GM19238 (cell line): ENCODE measurements at regions not wholly inside any gene's neighbourhood (a gene's known extent, or its start where the extent isn't known, plus 50 kb on each side); places are given as distances from the start of the nearest gene placed in this dataset.

Experiments used
- DNase-seq: peaks from one replicate; pipeline ENCODE4 v3.0.0; 2011; ENCODE audit warnings: low spot score; ENCODE audit not compliant: insufficient read length

GRCh38 chr12:93292731-93293566 is 84.8 kb upstream of the NUDT4 start:
- DNase-seq, result no peak

- DNase-seq, result peak; percentile 41
These were observed 80.7 kb upstream of the NUDT4 start for GRCh38 chr12:93297032-93297431.

- DNase-seq, result no peak
These were observed 80.2 kb upstream of the NUDT4 start for GRCh38 chr12:93297536-93297935.

- DNase-seq, result no peak
These were observed 78.4 kb upstream of the NUDT4 start for GRCh38 chr12:93299262-93299846.

GRCh38 chr12:93300611-93301021 is 77.1 kb upstream of the NUDT4 start:
- no peak for DNase-seq

- no peak for DNase-seq
These were observed 75.1 kb upstream of the NUDT4 start for GRCh38 chr12:93302331-93303229.

- DNase-seq, result no peak
These were observed 71.1 kb upstream of the NUDT4 start for GRCh38 chr12:93306636-93307035.

GRCh38 chr12:93308281-93308680 is 69.4 kb upstream of the NUDT4 start:
- no peak for DNase-seq

GRCh38 chr12:93311827-93312226 is 65.9 kb upstream of the NUDT4 start:
- no peak for DNase-seq

- no peak for DNase-seq
These were observed 63.6 kb upstream of the NUDT4 start for GRCh38 chr12:93314177-93314497.

- no peak for DNase-seq
These were observed 62.3 kb upstream of the NUDT4 start for GRCh38 chr12:93315385-93315906.

- no peak for DNase-seq
These were observed 61.7 kb upstream of the NUDT4 start for GRCh38 chr12:93315907-93316622.

GRCh38 chr12:93316623-93316971 is 61.1 kb upstream of the NUDT4 start:
- no peak for DNase-seq

GRCh38 chr12:93317227-93317626 is 60.5 kb upstream of the NUDT4 start:
- no peak for DNase-seq

- DNase-seq, result no peak
These were observed 58.8 kb upstream of the NUDT4 start for GRCh38 chr12:93318720-93319522.

GRCh38 chr12:93319523-93320050 is 58.1 kb upstream of the NUDT4 start:
- no peak for DNase-seq

- DNase-seq, result no peak
These were observed 54.9 kb upstream of the NUDT4 start for GRCh38 chr12:93322784-93323183.

GRCh38 chr12:93323625-93324329 is 53.9 kb upstream of the NUDT4 start:
- DNase-seq, result no peak

- no peak for DNase-seq
These were observed 51.9 kb upstream of the NUDT4 start for GRCh38 chr12:93325855-93326254.
